PC-9 (cell line): ENCODE measurements at regions not wholly inside any gene's neighbourhood (a gene's known extent, or its start where the extent isn't known, plus 50 kb on each side); places are given as distances from the start of the nearest gene placed in this dataset.

Source experiments
- BruUV-seq: library from RNA; stranded (reverse); fragments of 400-500 nt; replicated peaks from 2 replicates; lab custom pipeline; 2021; lab: Mats Ljungman, UMichigan
- CTCF ChIA-PET: fragments of 300-600 bp; sonication (Branson Sonifier 250); formaldehyde crosslinking; loops from one replicate; lab custom pipeline; 2022; ENCODE audit warnings: antibody characterized with exemption; lab: Charles Lee
- POLR2A ChIA-PET: fragments of 300-600 bp; sonication (Branson Sonifier 250); formaldehyde crosslinking; loops from one replicate; lab custom pipeline; 2022; ENCODE audit warnings: antibody characterized with exemption; ENCODE audit not compliant: unreplicated experiment; lab: Charles Lee
- DNase-seq, 2 experiments: peaks; one replicate each; pipeline versions ENCODE4 v3.0.0 to v3.0.0-alpha.2; 2015 to 2022; ENCODE audit warnings: mixed read lengths in 1 of 2
- H2AFZ ChIP-seq: fragments of 200-600 bp; sonication (generic); 2 replicates; pipeline ENCODE4 v1.8.1; 2017; ENCODE audit warnings: antibody characterized with exemption
- H3F3A ChIP-seq: fragments of 200-600 bp; sonication (generic); 2 replicates; pipeline ENCODE4 v1.8.1; 2017; ENCODE audit warnings: antibody characterized with exemption, mild to moderate bottlenecking, low read depth; ENCODE audit not compliant: insufficient read depth
- H3K27ac ChIP-seq: fragments of 200-600 bp; sonication (generic); 2 replicates; pipeline ENCODE4 v1.6.1; 2016; ENCODE audit warnings: mixed run types
- H3K27me3 ChIP-seq: fragments of 200-600 bp; sonication (generic); 2 replicates; pipeline ENCODE4 v1.6.1; 2016; ENCODE audit warnings: low read depth, mixed run types; ENCODE audit not compliant: insufficient read depth
- H3K36me3 ChIP-seq: fragments of 200-600 bp; sonication (generic); 2 replicates; pipeline ENCODE4 v1.6.1; 2016; ENCODE audit warnings: low read depth, mixed run types
- H3K4me1 ChIP-seq: fragments of 200-600 bp; sonication (generic); replicated peaks from 2 replicates; pipeline ENCODE4 v1.6.1; 2016; ENCODE audit warnings: mixed run types; ENCODE audit not compliant: insufficient read depth
- H3K4me2 ChIP-seq: fragments of 200-600 bp; sonication (generic); 2 replicates; pipeline ENCODE4 v1.6.1; 2017; ENCODE audit warnings: mixed run types
- H3K4me3 ChIP-seq: fragments of 200-600 bp; sonication (generic); 2 replicates; pipeline ENCODE4 v1.6.1; 2016; ENCODE audit warnings: mixed run types
- H3K79me2 ChIP-seq: fragments of 200-600 bp; sonication (generic); 2 replicates; pipeline ENCODE4 v1.6.1; 2017; ENCODE audit warnings: low read depth, mixed run types
- H3K9me2 ChIP-seq: fragments of 200-600 bp; sonication (generic); 2 replicates; pipeline ENCODE4 v1.8.1; 2017; ENCODE audit warnings: mild to moderate bottlenecking; ENCODE audit not compliant: insufficient read depth
- H3K9me3 ChIP-seq: fragments of 200-600 bp; sonication (generic); 2 replicates; pipeline ENCODE4 v1.8.1; 2016; ENCODE audit warnings: low read depth; ENCODE audit not compliant: insufficient read depth
- H4K20me1 ChIP-seq: fragments of 200-600 bp; sonication (generic); 2 replicates; pipeline ENCODE4 v1.8.1; 2017; ENCODE audit not compliant: insufficient read depth
- CTCF ChIP-seq: fragments of 200-600 bp; sonication (generic); conservative IDR thresholded peaks from 2 replicates; pipeline ENCODE4 v1.6.1; 2017; ENCODE audit warnings: mixed run types, antibody characterized with exemption, mild to moderate bottlenecking, moderate library complexity
- EZH2 ChIP-seq: fragments of 200-600 bp; sonication (generic); IDR thresholded peaks from 2 replicates; pipeline ENCODE4 v1.8.0; 2017; ENCODE audit warnings: antibody characterized with exemption, low read depth
- intact Hi-C: fragments of 100-400 bp; cut with micrococcal nuclease; formaldehyde crosslinking; loops from one replicate; pipeline ENCODE4 v1.10.0; 2022; ENCODE audit not compliant: unreplicated experiment

GRCh38 chr9:136609838-136610311 lies 52.8 kb upstream of the EGFL7 start:
- intact Hi-C loops = no loop called here
- H3F3A ChIP-seq = no peaks in the 10 kb centered on the region
- H3K36me3 ChIP-seq = no peaks in the 10 kb centered on the region
- no peaks in the 10 kb centered on the region; the same call in 1 of the 2 replicates for H3K27me3 ChIP-seq
- H3K4me2 ChIP-seq = no peak overlapping the region
- POLR2A ChIA-PET = interaction anchor here (0.7 kb wide), 1 partner anchor 38 kb away, joined by 4 read pairs; no protein-coding TSS in a partner anchor
- H3K4me1 ChIP-seq = no peaks in the 10 kb centered on the region
- H4K20me1 ChIP-seq = no peaks in the 10 kb centered on the region
- H3K79me2 ChIP-seq = no peaks in the 10 kb centered on the region
- CTCF ChIA-PET = no interaction called here
- no peak overlapping the region for H2AFZ ChIP-seq
- H3K4me3 ChIP-seq = no peak overlapping the region
- DNase-seq = no peak
- no peaks in the 10 kb centered on the region for H3K9me3 ChIP-seq
- BruUV-seq = no TSS peak
- no peaks in the 10 kb centered on the region for H3K9me2 ChIP-seq
- no peak overlapping the region for H3K27ac ChIP-seq
- TF ChIP-seq EZH2 (no peak), CTCF (no peak)

GRCh38 chr9:136609160-136609475 lies 53.6 kb upstream of the EGFL7 start:
- Histone ChIP-seq H3K9me2 (no peaks in the 10 kb centered on the region), H3K36me3 (no peaks in the 10 kb centered on the region), H3K4me3 (no peak overlapping the region), H3F3A (no peaks in the 10 kb centered on the region), H3K9me3 (no peaks in the 10 kb centered on the region), H3K27me3 (peaks cover under 1% of the 10 kb centered on the region; the same call in 1 of the 2 replicates), H3K27ac (no peak overlapping the region), H3K79me2 (no peaks in the 10 kb centered on the region), H2AFZ (no peak overlapping the region), H4K20me1 (no peaks in the 10 kb centered on the region), H3K4me1 (no peaks in the 10 kb centered on the region), H3K4me2 (no peak overlapping the region)
- no peak for DNase-seq
- TF ChIP-seq EZH2 = no peak
- TF ChIP-seq CTCF = no peak
- ChIA-PET CTCF (no interaction called here), POLR2A (no interaction called here)
- intact Hi-C loops = no loop called here
- BruUV-seq = no TSS peak

GRCh38 chr9:136608348-136609159 lies 54.2 kb upstream of the EGFL7 start:
- Histone ChIP-seq H3K4me1 (no peaks in the 10 kb centered on the region), H4K20me1 (no peaks in the 10 kb centered on the region), H3K79me2 (no peaks in the 10 kb centered on the region), H3K9me2 (no peaks in the 10 kb centered on the region), H3K27me3 (peaks cover 6% of the 10 kb centered on the region; the same call in 1 of the 2 replicates), H3K36me3 (no peaks in the 10 kb centered on the region), H2AFZ (no peak overlapping the region), H3K4me3 (no peak overlapping the region), H3F3A (no peaks in the 10 kb centered on the region), H3K27ac (no peak overlapping the region), H3K4me2 (no peak overlapping the region), H3K9me3 (no peaks in the 10 kb centered on the region)
- intact Hi-C loops = no loop called here
- BruUV-seq = no TSS peak
- no peak for DNase-seq
- ChIA-PET POLR2A (no interaction called here), CTCF (no interaction called here)
- TF ChIP-seq EZH2 = no peak
- no peak for TF ChIP-seq CTCF
